GM21381 (cell line): ENCODE measurements at regions not wholly inside any gene's neighbourhood (a gene's known extent, or its start where the extent isn't known, plus 50 kb on each side); places are given as distances from the start of the nearest gene placed in this dataset.
"Not testable (repeated sequence)": the region's sequence is repeated elsewhere in the genome, so short reads cannot be mapped to it uniquely, and the experiment has no call there.

Experiments used
- ATAC-seq: cut with Tn5 transposase; IDR thresholded peaks from one replicate; pipeline ENCODE4 v1.9.1; 2021; ENCODE audit warnings: mild to moderate bottlenecking, moderate library complexity; ENCODE audit not compliant: unreplicated experiment

- ATAC-seq, result no peak
Observed at GRCh38 chr17:79560527-79560926, 50.3 kb downstream of the RBFOX3 start.

GRCh38 chr17:79559111-79559887, 51.6 kb downstream of the RBFOX3 start:
- no peak for ATAC-seq

DNA sequence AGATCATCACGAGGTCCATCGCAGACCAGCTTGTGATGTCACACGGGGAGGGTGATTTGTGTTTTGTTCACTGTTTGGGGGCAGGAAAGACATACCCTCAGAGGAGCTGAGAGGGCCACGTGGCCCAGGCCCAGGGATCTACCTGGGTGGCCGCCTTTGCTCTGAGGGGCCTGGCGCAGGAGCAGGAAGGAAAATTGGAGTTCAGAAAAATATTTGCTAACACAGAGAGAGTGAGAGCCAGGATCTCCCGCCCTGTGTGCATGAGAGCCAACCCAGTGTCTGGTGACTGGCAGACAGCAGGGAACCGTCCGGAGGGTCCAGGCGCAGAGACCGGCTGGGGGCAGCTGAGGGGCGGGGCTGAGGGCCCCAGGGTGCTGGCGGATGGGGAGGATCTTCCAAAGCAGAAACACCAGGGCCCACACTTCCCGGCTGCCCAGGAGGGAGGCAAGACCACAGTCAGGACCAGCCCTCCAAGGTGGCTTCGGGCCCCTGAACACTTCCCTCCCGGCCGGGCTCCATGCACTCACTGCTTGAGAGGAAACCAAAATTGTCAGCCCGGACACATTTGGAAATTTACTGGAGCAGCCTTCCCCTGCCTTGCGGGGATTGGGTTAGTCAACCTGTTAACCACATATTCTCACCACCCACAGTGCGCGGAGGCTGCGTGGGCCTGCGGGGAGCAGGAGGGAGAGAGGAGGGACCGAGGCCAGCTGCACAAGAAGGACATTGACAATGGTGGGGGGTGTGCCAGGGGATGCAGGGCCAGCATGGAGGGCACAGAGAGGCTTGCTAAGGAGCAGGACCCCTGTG, 52.6 kb downstream of the RBFOX3 start:
- no peak for ATAC-seq

DNA sequence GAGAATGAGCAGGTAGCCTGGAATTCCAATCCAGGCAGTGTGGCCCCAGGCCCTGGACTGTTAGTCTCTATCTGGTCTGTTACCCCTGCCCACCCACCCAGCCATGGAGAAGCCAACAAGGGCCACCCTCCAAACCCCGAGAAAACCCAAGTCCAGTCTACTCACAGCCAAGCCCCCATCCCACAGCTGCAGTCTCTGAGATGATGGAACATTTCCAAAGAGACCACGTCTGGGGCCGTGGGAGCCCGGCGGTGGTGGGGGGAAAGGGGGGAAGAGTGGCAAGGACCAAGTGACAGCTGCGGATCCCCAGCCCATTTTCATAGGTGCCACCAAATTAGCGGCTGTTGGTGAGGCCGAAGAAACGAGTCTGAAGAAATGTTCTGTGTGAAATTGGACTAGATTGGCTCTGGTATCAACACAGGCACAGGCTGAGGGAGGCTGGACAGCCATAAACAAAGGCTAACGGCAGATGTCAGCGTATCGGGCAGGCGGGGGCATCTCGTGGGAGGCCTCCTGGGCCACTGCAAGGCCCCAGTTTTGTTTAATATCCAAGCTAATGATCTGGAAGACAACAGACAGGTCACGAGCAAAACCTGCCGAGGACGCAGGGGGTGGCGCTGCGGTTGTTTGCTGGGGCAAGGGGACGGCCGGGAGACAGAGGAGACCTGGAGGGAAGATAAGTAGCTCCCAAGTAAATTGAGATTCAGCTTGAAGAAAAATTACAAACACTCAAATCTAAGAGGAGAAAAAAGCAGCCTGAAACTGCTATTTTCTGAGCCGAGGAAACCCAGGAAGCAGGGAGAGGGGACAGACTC, 53.4 kb downstream of the RBFOX3 start:
- ATAC-seq, result no peak

DNA sequence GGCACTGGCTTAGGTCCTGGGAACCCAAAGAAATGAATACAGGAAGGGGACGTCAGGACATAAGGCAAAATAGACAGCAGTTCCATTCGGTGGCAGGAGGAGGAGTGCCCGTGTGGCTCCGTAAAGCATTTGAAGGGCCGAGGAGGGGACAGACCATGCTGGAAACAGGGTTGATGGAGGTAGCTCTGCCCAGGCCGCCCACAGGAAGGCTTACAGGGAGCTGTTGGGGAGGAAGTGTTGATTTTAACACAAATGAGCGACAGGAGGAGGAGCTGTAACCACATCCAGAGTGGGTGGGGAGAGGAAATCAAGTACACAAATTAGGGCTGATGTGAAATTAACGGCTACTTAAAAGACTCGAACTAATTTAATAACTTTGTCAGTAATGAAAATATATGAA, 54.6 kb downstream of the RBFOX3 start:
- no peak for ATAC-seq

DNA sequence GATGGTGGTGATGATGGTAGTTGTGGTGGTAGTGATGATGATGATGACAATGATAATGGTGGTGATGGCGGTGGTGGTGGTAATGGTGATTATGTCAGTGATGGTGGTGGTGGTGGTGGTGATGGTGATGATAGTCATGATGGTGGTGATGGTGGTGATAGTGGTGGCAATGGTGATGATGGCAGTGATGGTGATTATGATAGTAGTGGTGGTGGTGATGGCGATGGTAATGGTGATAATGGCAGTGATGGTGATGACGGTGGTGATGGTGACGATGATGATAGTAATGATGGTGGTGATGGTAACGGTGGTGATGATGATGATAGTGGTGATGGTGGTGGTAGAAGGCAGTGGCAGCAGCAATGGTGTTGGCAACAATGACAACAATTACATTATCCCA, 55.3 kb downstream of the RBFOX3 start:
- ATAC-seq, result no peak

DNA sequence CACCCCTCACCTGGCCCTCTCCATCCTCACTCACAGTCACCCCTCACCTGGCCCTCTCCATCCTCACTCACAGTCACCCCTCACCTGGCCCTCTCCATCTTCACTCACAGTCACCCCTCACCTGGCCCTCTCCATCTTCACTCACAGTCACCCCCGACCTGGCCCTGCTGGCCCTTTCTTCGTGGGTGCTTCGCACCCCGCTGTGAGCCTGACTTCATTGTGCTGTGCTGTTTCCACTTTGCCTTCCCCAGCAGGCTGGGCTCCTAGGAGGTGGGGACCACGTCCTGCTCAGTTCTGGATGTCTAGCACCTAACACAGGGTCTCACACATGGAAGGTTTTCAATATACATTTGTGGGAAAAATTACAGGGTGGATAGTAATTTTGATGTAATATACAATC, 56.5 kb downstream of the RBFOX3 start:
- not testable (repeated sequence) for ATAC-seq

- ATAC-seq, result no peak
Observed at GRCh38 chr17:79552824-79553223, 58.0 kb downstream of the RBFOX3 start.

- no peak for ATAC-seq
Observed at GRCh38 chr17:79552405-79552804, 58.4 kb downstream of the RBFOX3 start.

DNA sequence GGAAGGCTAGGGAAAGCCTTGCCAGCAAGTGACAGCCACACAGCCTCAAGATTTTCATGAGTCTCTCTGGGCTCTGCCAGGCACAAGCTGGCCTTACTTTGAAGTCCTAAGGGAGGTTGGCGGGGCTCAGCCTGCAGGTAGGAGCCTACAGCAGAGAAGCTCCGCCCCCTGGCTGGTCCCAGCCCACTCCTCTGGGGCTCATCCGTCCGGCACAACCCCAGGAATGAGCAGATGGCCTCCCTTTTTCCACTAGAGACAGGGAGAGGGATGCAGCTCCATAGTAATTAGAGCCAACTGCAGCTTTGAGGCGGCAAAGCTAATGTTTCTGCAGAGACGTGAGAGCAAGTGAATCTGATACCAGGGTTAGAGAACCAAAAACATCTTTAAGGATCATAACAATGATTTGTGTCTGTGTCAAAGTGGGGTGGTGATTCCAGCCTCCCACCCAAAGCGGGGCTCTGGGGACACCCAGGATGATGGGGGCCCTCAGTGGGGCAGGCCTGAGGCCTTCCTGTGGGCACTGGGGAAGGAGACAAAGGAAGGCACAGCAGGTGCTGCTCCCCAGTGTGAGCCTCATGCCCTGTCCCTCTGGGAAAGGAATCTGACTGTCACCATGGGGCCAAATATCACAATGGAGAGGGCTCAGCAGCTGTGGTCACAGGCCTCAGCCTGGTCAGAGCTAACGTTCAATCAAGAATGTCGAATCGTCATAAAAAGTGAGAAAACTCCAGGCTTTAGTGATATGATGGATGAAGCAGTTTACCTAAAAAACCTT, 61.5 kb downstream of the RBFOX3 start:
- ATAC-seq, result no peak

- ATAC-seq, result no peak
Observed at GRCh38 chr17:79548116-79548515, 62.7 kb downstream of the RBFOX3 start.

GRCh38 chr17:79547586-79547985, 63.3 kb downstream of the RBFOX3 start:
- no peak for ATAC-seq

DNA sequence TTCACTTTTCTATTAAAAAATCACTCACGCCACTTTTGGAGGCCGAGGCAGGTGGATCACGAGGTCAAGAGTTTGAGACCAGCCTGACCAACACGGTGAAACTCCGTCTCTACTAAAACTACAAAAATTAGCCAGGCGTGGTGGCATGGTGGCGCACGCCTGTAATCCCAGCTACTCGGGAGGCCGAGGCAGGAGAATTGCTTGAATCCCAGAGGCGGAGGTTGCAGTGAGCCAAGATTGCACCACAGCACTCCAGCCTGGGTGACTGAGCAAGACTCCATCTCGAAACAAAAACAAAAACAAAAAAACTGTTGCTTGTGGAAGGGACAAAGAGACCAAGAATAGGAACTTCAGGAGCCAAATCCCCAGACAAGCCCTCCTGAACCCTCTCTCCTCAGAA, 63.7 kb downstream of the RBFOX3 start:
- ATAC-seq, result not testable (repeated sequence)

GRCh38 chr17:79546386-79546785, 64.5 kb downstream of the RBFOX3 start:
- ATAC-seq, result no peak

- ATAC-seq, result no peak
Observed at GRCh38 chr17:79545251-79546005, 65.4 kb downstream of the RBFOX3 start.

DNA sequence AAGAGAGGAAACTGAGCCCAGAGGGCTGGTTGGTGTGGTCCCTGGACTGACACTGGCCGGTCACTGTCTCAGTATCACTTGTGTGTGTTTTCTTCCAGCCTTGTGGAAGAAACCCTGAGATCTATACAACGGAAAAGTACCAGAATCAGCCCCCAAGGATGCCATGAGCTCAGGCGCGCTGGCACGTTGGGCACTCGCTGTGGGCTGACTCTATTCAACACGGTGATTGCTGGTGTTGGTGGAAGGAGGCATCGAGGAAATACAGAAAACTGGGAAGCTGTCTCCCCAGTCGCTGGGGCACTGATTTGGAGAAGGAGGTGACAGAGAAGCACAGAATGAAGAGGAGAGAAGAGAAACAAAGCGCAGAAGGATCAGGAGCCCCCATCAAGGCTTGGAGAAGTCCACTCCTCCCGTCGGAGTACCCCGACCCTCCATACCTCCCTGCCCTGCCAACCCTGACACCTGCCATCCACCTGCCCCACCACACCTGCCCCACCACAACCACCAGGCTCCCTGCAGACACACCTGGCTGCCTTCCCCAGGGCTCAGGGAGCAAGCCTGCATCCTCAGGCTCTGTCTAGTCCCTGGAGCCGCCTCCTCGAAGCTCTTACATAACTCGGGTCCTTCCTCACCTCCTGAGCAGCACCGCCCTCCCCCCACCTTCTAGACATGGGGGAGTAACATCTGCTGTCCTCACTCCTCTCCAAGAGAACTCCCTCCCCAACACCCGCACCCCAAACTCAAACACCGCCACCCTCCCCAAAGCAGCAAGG, 66.5 kb downstream of the RBFOX3 start:
- ATAC-seq, result no peak

DNA sequence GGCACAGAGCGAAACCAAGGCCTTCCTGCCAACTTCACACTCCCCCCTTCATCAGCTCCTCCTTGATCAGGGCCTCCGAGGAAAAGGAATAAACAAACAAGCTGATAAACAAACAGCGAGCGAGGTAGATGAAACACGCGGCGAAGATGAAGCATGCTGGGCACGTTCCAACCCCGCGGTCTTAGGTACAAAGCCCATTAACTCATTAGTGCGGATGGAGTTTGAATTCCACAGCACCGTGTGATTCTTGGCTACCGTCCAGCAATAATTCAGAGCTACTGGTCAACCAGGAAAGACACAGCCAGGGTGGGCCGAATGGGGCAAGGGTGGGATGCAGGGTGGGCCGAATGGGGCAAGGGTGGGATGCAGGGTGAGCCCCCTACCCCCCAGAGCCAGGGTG, 67.3 kb downstream of the RBFOX3 start:
- no peak for ATAC-seq

DNA sequence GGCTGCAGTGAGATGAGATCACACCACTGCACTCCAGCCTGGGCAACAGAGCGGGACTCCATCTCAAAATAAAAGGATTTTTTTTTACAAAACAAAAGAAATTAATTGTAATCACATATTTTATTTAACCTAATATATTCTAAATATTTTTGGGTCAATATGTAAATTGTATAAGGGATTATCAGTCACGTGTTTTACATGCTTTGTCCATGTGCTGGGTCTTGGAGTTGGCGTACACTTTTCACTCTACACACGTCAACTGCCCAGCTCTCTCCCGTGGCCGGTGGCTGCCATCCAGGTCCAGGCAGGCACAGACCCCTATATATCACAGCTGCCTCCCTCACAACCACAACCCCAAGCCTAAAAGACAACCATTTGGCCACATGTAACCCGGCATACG, 68.1 kb downstream of the RBFOX3 start:
- no peak for ATAC-seq
